Ovary (tissue), 7 donors: ENCODE measurements at regions not wholly inside any gene's neighbourhood (a gene's known extent, or its start where the extent isn't known, plus 50 kb on each side); places are given as distances from the start of the nearest gene placed in this dataset.

Experiments used
- DNase-seq, 5 donors: peaks; one replicate each; pipeline ENCODE4 v3.0.0-alpha.2; 2019 to 2020
- H3K27ac ChIP-seq, 2 donors: fragments of 200-600 bp; one replicate each; pipeline versions ENCODE4 v1.5.1 to v1.8.0; 2019 to 2022
- H3K27me3 ChIP-seq: fragments of 200-600 bp; one replicate; pipeline ENCODE4 v1.8.0; 2022
- H3K36me3 ChIP-seq: fragments of 200-600 bp; sonication (generic); one replicate; pipeline ENCODE4 v1.5.1; 2019
- H3K4me1 ChIP-seq: one replicate; pipeline ENCODE4 v1.8.1; 2013; ENCODE audit warnings: mild to moderate bottlenecking, moderate library complexity; ENCODE audit not compliant: insufficient read depth
- H3K4me3 ChIP-seq: fragments of 200-600 bp; sonication (generic); one replicate; pipeline ENCODE4 v1.5.1; 2017
- H3K9me3 ChIP-seq, 2 donors: fragments of 200-600 bp in 1 of 2; sonication (generic) in 1 of 2; one replicate each; pipeline versions ENCODE4 v1.5.1 to v1.8.1; 2013 to 2019; ENCODE audit warnings: mild to moderate bottlenecking in 1 of 2, moderate library complexity in 1 of 2
- CTCF ChIP-seq, 3 donors: fragments of 450-650 bp in 2 of 3; fragments of 200-600 bp in 1 of 3; IDR thresholded peaks; one replicate each; pipeline versions ENCODE4 v1.5.1 to v1.8.0; 2016 to 2022; ENCODE audit warnings: antibody characterized with exemption in 3 of 3, mild to moderate bottlenecking in 1 of 3
- EP300 ChIP-seq: sonication (generic); formaldehyde crosslinking; IDR thresholded peaks from one replicate; pipeline ENCODE4 v1.6.1; 2017; ENCODE audit warnings: antibody characterized with exemption
- POLR2A ChIP-seq: fragments of 450-650 bp; IDR thresholded peaks from one replicate; pipeline ENCODE4 v1.6.1; 2017; ENCODE audit warnings: antibody characterized with exemption, mild to moderate bottlenecking, moderate library complexity
- WGBS, 3 donors: extraction: QIAGEN DNeasy Blood & Tissue Kit in 1 of 3; methylation state at CpG; one replicate each; pipeline versions ENCODE4 v1.1.5 to v1.1.7; 2013 to 2017; 5-methylcytosine and 5-hydroxymethylcytosine counted together
- intact Hi-C, 4 donors: fragments of 100-400 bp; cut with DNase I; formaldehyde crosslinking; loops; one replicate each; pipeline versions ENCODE4 v1.11.0 to v1.15.1; 2022 to 2023
- donor health status: DM: no; HTN: no; CAD: no; lungs with moderate emphysema.
- donor health status: DM: no; HTN: no; CAD: no.
- donor health status: Bipolar disorder and iron deficiency.
- donor health status: DM: no; HTN: no; CAD: no.
- donor health status: DM: yes; HTN: yes; CAD: no.

DNA sequence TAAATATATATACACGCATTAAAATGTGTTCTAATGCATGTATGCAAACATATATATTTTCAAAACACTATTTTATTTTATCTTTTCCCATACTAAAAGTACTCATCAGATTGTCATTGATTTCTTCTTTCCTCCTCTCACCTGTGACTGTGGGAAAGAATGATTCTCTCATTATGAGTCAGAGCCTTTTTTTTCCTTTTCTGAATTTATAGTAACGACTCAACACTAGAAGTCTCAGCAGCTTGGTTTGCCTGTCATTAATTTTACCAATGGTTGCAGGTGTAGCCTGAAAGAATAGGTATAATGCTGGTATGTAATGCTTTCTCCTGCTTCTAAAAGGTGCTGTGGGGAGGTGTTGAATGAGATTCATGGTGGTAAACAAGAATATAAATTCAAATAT lies 328.7 kb downstream of the UTRN start:
- Histone ChIP-seq H3K36me3 (no peaks in the 10 kb centered on the region), H3K27me3 (no peaks in the 10 kb centered on the region), H3K4me1 (no peaks in the 10 kb centered on the region), H3K27ac (no peak overlapping the region), H3K4me3 (no peak overlapping the region), H3K9me3 (no peaks in the 10 kb centered on the region)
- TF ChIP-seq CTCF (IDR thresholded peaks at IDR 0.05) (no peak), EP300 (no peak), POLR2A (no peak)
- no peak for DNase-seq
- WGBS, 3 donors: 32 to 78% (median 53%) methylated on average over 2 of the region's 2 CpGs
- intact Hi-C loops: no loop called here

GRCh38 chr6:144615870-144616269 lies 330.7 kb downstream of the UTRN start:
- Histone ChIP-seq H3K4me1 (no peaks in the 10 kb centered on the region), H3K27ac (no peak overlapping the region), H3K36me3 (no peaks in the 10 kb centered on the region), H3K4me3 (no peak overlapping the region), H3K9me3 (no peaks in the 10 kb centered on the region), H3K27me3 (no peaks in the 10 kb centered on the region)
- TF ChIP-seq EP300 (no peak), POLR2A (no peak), CTCF (IDR thresholded peaks at IDR 0.05) (no peak)
- intact Hi-C loops: no loop called here
- no peak for DNase-seq
- 94 to 99% (median 97%) methylated on average over 2 of the region's 2 CpGs for WGBS, 3 donors

- 83 to 89% (median 89%) methylated on average over 1 of the region's 1 CpG for WGBS, 3 donors
Observed at GRCh38 chr6:144617191-144617590, 332.1 kb downstream of the UTRN start.

GRCh38 chr6:144617708-144618107 lies 332.6 kb downstream of the UTRN start:
- WGBS, 3 donors: 78 to 85% (median 84%) methylated on average over 4 of the region's 4 CpGs

More at GRCh38 chr6:144617191-144617590, 332.1 kb downstream of the UTRN start:
- H3K36me3 ChIP-seq: no peaks in the 10 kb centered on the region
- no peaks in the 10 kb centered on the region for H3K4me1 ChIP-seq
- no peak overlapping the region for H3K4me3 ChIP-seq
- intact Hi-C loops: no loop called here
- TF ChIP-seq CTCF (IDR thresholded peaks at IDR 0.05) (no peak), POLR2A (no peak), EP300 (no peak)
- H3K27ac ChIP-seq: no peak overlapping the region
- DNase-seq: no peak
- H3K27me3 ChIP-seq: no peaks in the 10 kb centered on the region
- H3K9me3 ChIP-seq: no peaks in the 10 kb centered on the region

More at GRCh38 chr6:144617708-144618107, 332.6 kb downstream of the UTRN start:
- no peak for TF ChIP-seq POLR2A
- TF ChIP-seq EP300: no peak
- no peak for TF ChIP-seq CTCF (IDR thresholded peaks at IDR 0.05)
- H3K4me3 ChIP-seq: no peak overlapping the region
- H3K27ac ChIP-seq: no peak overlapping the region
- intact Hi-C loops: no loop called here
- H3K9me3 ChIP-seq: no peaks in the 10 kb centered on the region
- DNase-seq: no peak
- H3K4me1 ChIP-seq: no peaks in the 10 kb centered on the region
- H3K36me3 ChIP-seq: no peaks in the 10 kb centered on the region
- H3K27me3 ChIP-seq: no peaks in the 10 kb centered on the region
